Suprapubic skin (tissue), 4 donors: ENCODE measurements at regions not wholly inside any gene's neighbourhood (a gene's known extent, or its start where the extent isn't known, plus 50 kb on each side); places are given as distances from the start of the nearest gene placed in this dataset.

Experiments used
- DNase-seq, 2 donors: peaks; one replicate each; pipeline ENCODE4 v3.0.0-alpha.2; 2019; ENCODE audit warnings: low spot score in 2 of 2
- H3K27ac ChIP-seq: fragments of 200-600 bp; sonication (generic); one replicate; pipeline ENCODE4 v1.5.1; 2019
- H3K27me3 ChIP-seq: fragments of 200-600 bp; sonication (generic); one replicate; pipeline ENCODE4 v1.5.1; 2019
- H3K36me3 ChIP-seq: fragments of 200-600 bp; sonication (generic); one replicate; pipeline ENCODE4 v1.5.1; 2019
- H3K4me1 ChIP-seq: fragments of 200-600 bp; sonication (generic); one replicate; pipeline ENCODE4 v1.5.1; 2019
- H3K4me3 ChIP-seq: fragments of 200-600 bp; sonication (generic); one replicate; pipeline ENCODE4 v1.5.1; 2019; ENCODE audit warnings: mild to moderate bottlenecking
- H3K9me3 ChIP-seq: fragments of 200-600 bp; sonication (generic); one replicate; pipeline ENCODE4 v1.5.1; 2019
- EP300 ChIP-seq: sonication (generic); formaldehyde crosslinking; IDR thresholded peaks from one replicate; pipeline ENCODE4 v1.6.1; 2017; ENCODE audit warnings: antibody characterized with exemption
- POLR2A ChIP-seq, 2 donors: fragments of 450-650 bp; IDR thresholded peaks; one replicate each; pipeline ENCODE4 v1.6.1; 2017; ENCODE audit warnings: antibody characterized with exemption in 2 of 2, mild to moderate bottlenecking in 2 of 2, moderate library complexity in 2 of 2
- POLR2AphosphoS5 ChIP-seq, 3 donors: sonication (generic); formaldehyde crosslinking; IDR thresholded peaks; one replicate each; pipeline ENCODE4 v1.6.1; 2017; ENCODE audit warnings: antibody characterized with exemption in 3 of 3
- WGBS: methylation state at CpG from one replicate; pipeline ENCODE4 v1.1.5; 2018; 5-methylcytosine and 5-hydroxymethylcytosine counted together
- TF ChIP-seq, protein P1 (sequence below), 2 donors: fragments of 200-600 bp in 1 of 2; fragments of 450-650 bp in 1 of 2; sonication (generic) in 1 of 2; IDR thresholded peaks; one replicate each; pipeline ENCODE4 v1.5.1; 2016 to 2019; ENCODE audit warnings: antibody characterized with exemption in 2 of 2, mild to moderate bottlenecking in 1 of 2, moderate library complexity in 1 of 2

DNA sequence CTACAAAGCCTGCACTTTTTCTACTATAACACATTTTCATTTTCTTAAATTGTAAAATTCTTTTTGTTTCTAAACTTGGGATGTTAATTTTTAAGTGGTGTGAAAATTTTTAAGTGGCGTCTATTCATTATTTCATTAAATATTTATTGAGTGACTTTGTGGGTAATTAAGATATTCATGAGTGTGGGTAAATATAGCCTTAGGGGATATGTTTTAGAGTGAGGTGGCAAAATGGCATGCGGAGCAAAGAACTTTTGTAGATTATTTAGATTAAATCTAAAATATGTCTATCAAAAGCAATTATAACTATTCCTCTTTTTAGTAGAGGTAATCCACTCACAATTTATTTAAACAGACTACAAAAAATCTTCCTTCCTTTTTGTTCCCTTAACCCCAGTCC is 188.4 kb downstream of the PCSK1 start:
- H3K27ac ChIP-seq = no peak overlapping the region
- no peak for TF ChIP-seq EP300
- TF ChIP-seq POLR2A (IDR thresholded peaks at IDR 0.05) = no peak
- TF ChIP-seq, protein P1, sequence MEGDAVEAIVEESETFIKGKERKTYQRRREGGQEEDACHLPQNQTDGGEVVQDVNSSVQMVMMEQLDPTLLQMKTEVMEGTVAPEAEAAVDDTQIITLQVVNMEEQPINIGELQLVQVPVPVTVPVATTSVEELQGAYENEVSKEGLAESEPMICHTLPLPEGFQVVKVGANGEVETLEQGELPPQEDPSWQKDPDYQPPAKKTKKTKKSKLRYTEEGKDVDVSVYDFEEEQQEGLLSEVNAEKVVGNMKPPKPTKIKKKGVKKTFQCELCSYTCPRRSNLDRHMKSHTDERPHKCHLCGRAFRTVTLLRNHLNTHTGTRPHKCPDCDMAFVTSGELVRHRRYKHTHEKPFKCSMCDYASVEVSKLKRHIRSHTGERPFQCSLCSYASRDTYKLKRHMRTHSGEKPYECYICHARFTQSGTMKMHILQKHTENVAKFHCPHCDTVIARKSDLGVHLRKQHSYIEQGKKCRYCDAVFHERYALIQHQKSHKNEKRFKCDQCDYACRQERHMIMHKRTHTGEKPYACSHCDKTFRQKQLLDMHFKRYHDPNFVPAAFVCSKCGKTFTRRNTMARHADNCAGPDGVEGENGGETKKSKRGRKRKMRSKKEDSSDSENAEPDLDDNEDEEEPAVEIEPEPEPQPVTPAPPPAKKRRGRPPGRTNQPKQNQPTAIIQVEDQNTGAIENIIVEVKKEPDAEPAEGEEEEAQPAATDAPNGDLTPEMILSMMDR (IDR thresholded peaks at IDR 0.05) = no peak
- no peak for TF ChIP-seq POLR2AphosphoS5 (IDR thresholded peaks at IDR 0.05)
- no peak overlapping the region for H3K4me3 ChIP-seq
- peaks cover 33% of the 10 kb centered on the region for H3K4me1 ChIP-seq
- no peaks in the 10 kb centered on the region for H3K36me3 ChIP-seq
- no peak for DNase-seq
- no peaks in the 10 kb centered on the region for H3K27me3 ChIP-seq
- WGBS = 63% methylated on average over 2 of the region's 2 CpGs
- no peaks in the 10 kb centered on the region for H3K9me3 ChIP-seq

DNA sequence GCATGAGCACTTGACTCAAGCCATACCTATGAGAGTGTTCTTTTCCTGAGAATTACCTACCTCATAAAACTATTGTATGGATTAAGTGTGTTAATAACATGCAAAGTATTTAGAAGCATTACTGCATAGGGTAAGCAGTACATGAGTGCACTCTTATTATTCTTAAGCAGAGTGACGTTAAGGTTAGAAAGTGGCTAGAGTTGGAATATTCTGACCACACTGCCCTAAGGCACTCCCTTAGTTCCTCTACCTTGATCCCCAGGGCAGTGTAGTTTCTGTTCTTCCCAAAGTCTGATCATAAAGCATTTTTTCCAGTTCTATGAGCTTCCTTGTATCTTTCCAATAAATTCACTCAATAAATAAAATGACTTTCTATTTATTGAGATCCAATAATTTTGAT is 189.2 kb downstream of the PCSK1 start:
- TF ChIP-seq POLR2AphosphoS5 (IDR thresholded peaks at IDR 0.05) = no peak
- TF ChIP-seq EP300 = no peak
- TF ChIP-seq, protein P1 (IDR thresholded peaks at IDR 0.05) = no peak
- no peak for TF ChIP-seq POLR2A (IDR thresholded peaks at IDR 0.05)
- Histone ChIP-seq H3K27me3 (no peaks in the 10 kb centered on the region), H3K4me3 (no peak overlapping the region), H3K27ac (no peak overlapping the region), H3K9me3 (no peaks in the 10 kb centered on the region), H3K36me3 (no peaks in the 10 kb centered on the region), H3K4me1 (peaks cover 29% of the 10 kb centered on the region)
- WGBS = 69% methylated on average over 1 of the region's 1 CpG
- no peak for DNase-seq

DNA sequence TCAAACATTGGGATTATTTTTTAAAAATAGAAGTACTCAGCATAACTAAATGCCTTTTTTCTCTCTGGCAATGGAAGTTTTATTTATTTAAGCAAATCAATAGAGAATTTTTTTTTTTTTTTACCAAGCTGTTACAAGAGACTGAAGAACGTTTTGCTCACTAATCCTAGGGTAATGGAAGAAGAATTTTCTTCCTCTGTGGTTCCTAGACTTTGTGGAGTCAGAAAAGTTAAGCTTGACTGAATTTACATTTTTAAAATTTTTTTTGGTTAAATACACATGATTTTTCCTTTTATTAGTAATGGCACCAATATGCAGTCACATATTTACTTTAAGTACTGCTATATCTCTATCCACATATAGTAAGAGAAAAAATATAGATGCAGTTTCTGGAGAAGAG is 189.8 kb downstream of the PCSK1 start:
- Histone ChIP-seq H3K36me3 (no peaks in the 10 kb centered on the region), H3K4me3 (no peak overlapping the region), H3K4me1 (peaks cover 23% of the 10 kb centered on the region), H3K9me3 (no peaks in the 10 kb centered on the region), H3K27ac (no peak overlapping the region), H3K27me3 (no peaks in the 10 kb centered on the region)
- 69% methylated on average over 1 of the region's 1 CpG for WGBS
- no peak for DNase-seq
- TF ChIP-seq EP300 = no peak
- TF ChIP-seq POLR2A (IDR thresholded peaks at IDR 0.05) = no peak
- TF ChIP-seq POLR2AphosphoS5 (IDR thresholded peaks at IDR 0.05) = no peak
- TF ChIP-seq, protein P1 (IDR thresholded peaks at IDR 0.05) = no peak

DNA sequence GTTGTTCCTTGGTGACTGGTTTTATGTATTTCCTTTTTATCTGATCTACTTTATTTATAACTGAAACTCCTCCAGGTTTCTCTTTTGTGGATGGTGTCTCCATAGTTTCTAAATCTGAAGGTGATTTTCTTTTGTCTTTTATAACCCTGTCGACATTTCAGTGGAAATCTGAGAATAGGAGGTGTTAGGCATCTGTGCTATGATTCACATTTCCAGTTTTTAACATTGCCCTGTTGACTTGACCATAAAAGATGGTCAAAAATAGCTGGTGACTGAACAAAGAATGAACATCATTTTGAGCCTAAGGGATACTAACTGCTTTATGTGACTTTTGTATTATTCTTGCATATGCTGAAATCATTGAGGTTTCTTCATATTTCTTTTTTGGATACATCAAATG is 190.5 kb downstream of the PCSK1 start:
- TF ChIP-seq EP300 = no peak
- TF ChIP-seq POLR2AphosphoS5 (IDR thresholded peaks at IDR 0.05) = no peak
- TF ChIP-seq, protein P1 (IDR thresholded peaks at IDR 0.05) = no peak
- no peak for TF ChIP-seq POLR2A (IDR thresholded peaks at IDR 0.05)
- no peak overlapping the region for H3K27ac ChIP-seq
- 72% methylated on average over 1 of the region's 1 CpG for WGBS
- no peaks in the 10 kb centered on the region for H3K36me3 ChIP-seq
- H3K4me1 ChIP-seq = peaks cover 18% of the 10 kb centered on the region
- DNase-seq = no peak
- H3K4me3 ChIP-seq = no peak overlapping the region
- no peaks in the 10 kb centered on the region for H3K9me3 ChIP-seq
- H3K27me3 ChIP-seq = no peaks in the 10 kb centered on the region

DNA sequence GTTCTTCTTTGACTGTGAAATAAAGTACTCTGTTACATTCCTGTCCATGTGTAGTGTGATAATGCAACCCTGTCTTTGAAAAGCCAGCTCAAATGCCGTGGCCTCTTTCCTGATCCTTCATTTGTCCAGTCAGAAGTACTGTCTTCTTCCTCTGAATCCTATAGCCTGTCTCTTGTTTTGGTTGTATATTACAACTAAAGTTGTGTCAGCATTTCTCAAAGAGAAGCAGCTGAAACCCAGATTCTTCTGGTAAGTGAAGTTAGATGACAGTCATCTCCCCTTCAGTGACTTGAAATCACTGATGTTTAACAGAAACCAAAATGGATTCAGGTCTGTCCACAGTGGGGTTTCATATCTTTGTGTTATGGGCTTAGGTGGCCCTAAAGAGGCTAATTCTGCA is 196.2 kb downstream of the PCSK1 start:
- 96% methylated on average over 1 of the region's 1 CpG for WGBS
- Histone ChIP-seq H3K27ac (no peak overlapping the region), H3K9me3 (no peaks in the 10 kb centered on the region), H3K4me1 (no peaks in the 10 kb centered on the region), H3K27me3 (no peaks in the 10 kb centered on the region), H3K36me3 (no peaks in the 10 kb centered on the region), H3K4me3 (no peak overlapping the region)
- TF ChIP-seq POLR2A (IDR thresholded peaks at IDR 0.05) (no peak), EP300 (no peak), POLR2AphosphoS5 (IDR thresholded peaks at IDR 0.05) (no peak)
- TF ChIP-seq, protein P1 (IDR thresholded peaks at IDR 0.05) = no peak
- DNase-seq = no peak
